Frontal cortex (tissue), 3 donors: ENCODE measurements at regions not wholly inside any gene's neighbourhood (a gene's known extent, or its start where the extent isn't known, plus 50 kb on each side); places are given as distances from the start of the nearest gene placed in this dataset.
"Not testable (repeated sequence)": the region's sequence is repeated elsewhere in the genome, so short reads cannot be mapped to it uniquely, and the experiment has no call there.

Experiments
- DNase-seq, 2 donors: peaks; one replicate each; pipeline ENCODE4 v3.0.0; 2012; ENCODE audit warnings: low spot score in 2 of 2
- FAIRE-seq: peaks from 2 replicates; lab custom pipeline; 2012; peaks lifted over from hg19 to GRCh38; lab: Jason Lieb, UNC
- donor health status: control.
- donor health status: control.
- donor health status: control.

DNA sequence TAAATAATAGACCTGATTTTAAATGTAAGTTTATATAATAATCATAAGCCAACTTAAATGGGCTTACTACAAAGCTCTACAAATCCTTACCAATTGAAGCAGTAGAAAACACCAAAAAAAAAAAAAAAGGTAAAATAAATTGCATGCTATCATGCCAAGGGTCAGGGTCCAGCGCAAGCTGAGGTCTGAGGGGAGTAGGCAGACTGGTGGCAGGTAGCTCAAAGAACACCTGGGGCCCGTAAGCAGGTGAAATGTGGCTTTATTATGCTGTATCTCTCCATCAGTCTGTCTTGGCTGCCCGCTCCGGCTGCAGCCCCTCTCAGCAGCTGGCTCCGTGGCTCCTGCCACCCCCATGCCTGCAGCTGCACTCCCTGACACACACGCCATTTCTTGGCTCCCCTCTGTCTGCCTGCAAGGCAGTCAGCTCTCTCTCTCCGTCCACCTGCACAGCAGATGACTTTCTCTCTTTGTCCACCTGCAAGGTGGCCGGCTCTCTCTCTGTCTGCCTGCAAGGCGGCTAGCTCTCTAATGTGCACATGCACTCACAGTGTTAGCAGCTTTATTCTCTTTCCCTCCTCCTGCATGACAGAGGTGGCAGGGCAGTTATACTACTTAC is 209.4 kb upstream of the UGT8 start:
- FAIRE-seq = no peak
- DNase-seq = no peak

GRCh38 chr4:114393295-114394038 is 205.1 kb upstream of the UGT8 start:
- DNase-seq = no peak
- no peak for FAIRE-seq

DNA sequence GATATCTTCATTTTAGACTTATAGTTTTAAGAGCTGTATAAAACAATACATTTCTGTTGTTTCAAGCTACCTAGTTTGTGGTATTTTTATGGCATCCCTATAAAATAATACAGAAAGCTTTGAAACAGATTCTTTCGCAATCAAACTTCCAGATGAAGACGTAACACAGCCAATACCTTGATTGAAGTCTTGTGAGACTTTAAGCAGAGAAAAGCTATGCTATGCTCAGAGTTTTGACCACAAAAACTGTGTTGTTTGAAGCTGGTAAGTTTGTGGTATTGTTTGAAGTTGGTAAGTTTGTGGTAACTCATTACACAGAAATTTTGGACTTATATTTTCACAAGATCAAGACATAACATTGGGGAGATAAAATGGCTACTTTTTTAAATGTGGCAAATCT is 201.8 kb upstream of the UGT8 start:
- no peak for DNase-seq
- FAIRE-seq = no peak

- DNase-seq = no peak
- FAIRE-seq = no peak
Observed at GRCh38 chr4:114398410-114398809, 200.2 kb upstream of the UGT8 start.

DNA sequence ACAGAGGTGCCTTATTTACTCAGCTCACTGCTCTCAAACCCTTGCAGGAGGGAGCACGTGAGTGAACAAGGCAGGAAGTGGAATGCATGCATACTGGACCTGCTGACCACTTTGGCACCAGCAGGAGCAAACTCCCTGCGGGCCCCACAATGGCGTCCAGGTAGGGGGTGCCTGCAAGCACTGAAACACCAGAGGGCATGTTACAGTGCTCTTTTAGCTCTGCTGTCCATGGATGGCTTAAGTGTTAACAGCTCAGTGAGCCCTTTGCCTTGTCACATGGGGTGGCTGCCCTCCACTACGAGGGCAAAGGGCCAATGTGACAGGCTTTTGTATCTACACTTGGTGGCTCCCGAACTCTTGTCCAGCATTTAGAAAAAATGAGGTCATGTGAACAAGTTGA is 199.5 kb upstream of the UGT8 start:
- FAIRE-seq (no peak), DNase-seq (no peak)

DNA sequence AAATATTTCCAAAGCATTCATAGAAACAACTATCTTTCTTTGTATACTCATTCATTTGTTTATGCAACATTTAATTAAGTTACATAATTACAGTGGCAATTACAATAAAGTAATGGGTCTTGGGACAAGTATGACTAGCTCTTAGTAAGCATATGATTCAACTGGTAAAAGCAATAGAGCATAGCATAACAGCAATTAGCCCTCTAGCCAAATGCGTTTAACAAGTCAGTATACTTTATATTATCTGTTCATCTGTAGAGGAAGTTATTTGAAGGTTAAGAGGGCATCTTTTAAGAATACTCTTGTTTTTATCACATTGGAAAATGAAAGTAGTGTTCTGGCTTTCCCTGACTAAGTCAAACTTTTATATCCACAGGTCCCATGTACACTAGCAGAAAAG is 198.1 kb upstream of the UGT8 start:
- no peak for FAIRE-seq

DNA sequence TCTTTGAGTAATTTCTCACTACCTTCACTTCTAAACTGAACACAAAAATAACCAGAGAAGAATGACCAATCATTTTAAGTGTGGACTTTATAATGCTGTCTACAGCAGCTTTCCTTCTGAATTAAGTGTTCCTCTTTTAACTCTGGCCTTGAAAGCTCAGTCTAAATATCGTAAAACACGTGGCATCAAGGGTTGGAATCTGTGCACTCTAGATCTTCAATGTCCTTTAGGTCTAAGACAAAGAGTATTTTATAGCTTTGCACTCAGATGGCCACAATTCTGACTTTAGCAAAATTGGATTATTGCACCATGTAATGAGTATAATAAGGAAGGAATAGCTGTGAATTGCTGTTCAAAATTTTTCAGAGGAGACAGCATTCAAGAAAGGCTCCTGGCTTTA is 197.1 kb upstream of the UGT8 start:
- FAIRE-seq (no peak), DNase-seq (no peak)

More for the DNA sequence above, 198.1 kb upstream of the UGT8 start:
- DNase-seq = no peak

DNA sequence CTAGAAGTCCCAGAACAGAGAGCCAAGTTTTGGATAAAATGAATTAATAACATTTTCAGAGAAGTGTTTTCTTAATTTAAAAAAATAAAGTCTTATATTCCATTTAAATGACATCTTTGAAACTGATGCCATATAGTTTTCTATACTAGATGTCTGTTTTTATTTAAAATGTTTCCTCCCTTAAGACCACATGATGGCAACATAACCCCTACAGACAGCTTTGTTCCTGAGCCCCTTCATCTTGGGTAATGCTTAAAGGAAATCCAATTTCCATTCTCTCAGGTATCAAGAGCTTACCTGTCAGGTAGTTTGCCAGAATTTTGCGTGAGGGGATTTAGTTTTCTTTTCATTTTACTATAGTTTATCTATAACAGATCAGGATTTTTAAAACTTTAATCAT is 181.4 kb upstream of the UGT8 start:
- no peak for DNase-seq
- peak; percentile 53 for FAIRE-seq

GRCh38 chr4:114420069-114420468 is 178.5 kb upstream of the UGT8 start:
- FAIRE-seq (no peak), DNase-seq (no peak)

- no peak for FAIRE-seq
- no peak for DNase-seq
Observed at GRCh38 chr4:114423582-114423981, 175.0 kb upstream of the UGT8 start.

DNA sequence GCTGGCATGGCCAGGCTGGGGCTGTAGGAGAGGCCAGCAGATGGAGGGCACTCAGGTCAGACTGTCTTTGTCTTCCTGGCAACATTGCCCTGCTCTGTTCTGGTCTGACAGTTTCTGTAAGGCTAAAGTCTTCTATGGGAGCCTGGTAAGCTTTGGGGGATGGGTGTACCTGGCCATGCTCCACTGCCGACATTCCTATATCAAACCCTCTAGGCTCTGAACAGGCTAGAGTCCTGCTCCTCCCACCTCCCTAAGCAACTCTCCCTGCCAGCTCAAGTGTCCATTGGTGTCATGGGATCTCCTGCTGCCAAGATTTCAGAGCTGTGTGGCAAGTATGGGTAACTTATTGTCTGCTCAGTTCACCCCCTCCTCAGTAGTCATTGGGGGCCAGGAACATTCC is 163.5 kb upstream of the UGT8 start:
- no peak for FAIRE-seq
- DNase-seq = no peak

DNA sequence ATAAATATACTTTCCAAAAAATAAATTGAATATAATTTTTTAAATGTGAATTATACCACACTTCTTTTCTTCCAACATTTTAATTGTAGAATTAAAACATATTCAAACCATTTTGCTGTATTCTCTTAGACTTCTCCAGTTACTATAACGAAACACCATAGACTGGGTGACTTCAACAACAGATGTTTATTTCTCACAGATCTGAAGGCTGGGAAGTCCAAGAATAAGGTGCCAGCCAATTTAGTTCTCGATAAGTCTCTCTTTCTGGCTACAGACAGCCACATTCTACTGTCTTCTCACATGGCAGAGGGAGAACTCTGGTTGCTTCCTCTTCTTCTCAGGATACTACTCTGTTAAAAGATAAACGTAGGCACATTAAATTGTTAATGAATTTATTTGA is 155.8 kb upstream of the UGT8 start:
- DNase-seq (no peak), FAIRE-seq (no peak)

GRCh38 chr4:114444211-114444610 is 154.4 kb upstream of the UGT8 start:
- FAIRE-seq (no peak), DNase-seq (no peak)

- DNase-seq, FAIRE-seq: not testable (repeated sequence)
Observed at GRCh38 chr4:114447963-114448516, 150.6 kb upstream of the UGT8 start.

- no peak for DNase-seq
- no peak for FAIRE-seq
Observed at GRCh38 chr4:114458728-114459127, 139.9 kb upstream of the UGT8 start.

DNA sequence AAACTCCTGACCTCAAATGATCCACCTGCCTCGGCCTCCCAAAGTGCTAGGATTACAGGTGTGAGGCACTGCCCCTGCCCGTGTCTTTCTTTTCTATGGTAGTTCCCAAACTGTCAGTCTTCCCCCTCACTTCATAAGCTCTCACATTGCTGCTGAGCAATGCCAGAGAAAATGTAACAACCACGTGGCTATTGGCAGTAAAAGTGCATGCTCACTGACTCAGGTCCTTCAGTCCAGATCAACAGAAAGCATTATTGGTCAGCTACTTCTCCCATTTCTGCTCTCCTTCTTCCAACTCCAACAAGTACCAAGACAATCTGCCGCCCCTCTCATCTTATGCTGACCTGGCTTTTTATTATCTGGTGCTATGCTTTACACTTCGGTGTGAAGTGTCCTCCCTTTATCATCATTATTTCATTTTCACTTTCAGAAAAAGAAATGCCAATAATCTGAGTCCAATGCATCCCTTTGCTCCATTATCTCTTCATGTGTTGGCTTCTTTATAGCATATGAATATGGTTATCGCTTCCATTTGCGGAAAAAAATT is 133.8 kb upstream of the UGT8 start:
- FAIRE-seq = no peak

GRCh38 chr4:114465766-114466165 is 132.8 kb upstream of the UGT8 start:
- DNase-seq = no peak
- no peak for FAIRE-seq

More for the DNA sequence above, 133.8 kb upstream of the UGT8 start:
- DNase-seq = no peak

DNA sequence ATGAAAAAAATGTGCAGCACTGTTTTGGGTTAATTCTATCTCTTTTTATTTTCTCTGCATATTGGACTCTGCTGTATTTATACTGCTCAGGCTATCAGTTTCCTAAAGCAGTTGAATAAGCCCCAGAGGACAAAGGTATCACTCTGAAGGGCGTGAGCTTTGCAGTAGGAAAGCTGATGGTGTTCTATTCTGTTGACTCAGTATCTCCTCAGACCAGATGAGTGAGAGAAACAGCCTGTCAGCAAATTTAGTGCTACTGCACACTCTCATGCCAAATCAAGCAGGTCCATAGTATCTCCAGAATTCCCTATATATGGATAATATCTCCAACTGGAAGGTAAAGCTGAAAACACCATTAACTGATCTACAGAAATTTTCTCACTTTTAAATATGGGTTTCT is 132.3 kb upstream of the UGT8 start:
- no peak for FAIRE-seq
- no peak for DNase-seq

GRCh38 chr4:114472269-114473032 is 126.2 kb upstream of the UGT8 start:
- DNase-seq = no peak
- no peak for FAIRE-seq

DNA sequence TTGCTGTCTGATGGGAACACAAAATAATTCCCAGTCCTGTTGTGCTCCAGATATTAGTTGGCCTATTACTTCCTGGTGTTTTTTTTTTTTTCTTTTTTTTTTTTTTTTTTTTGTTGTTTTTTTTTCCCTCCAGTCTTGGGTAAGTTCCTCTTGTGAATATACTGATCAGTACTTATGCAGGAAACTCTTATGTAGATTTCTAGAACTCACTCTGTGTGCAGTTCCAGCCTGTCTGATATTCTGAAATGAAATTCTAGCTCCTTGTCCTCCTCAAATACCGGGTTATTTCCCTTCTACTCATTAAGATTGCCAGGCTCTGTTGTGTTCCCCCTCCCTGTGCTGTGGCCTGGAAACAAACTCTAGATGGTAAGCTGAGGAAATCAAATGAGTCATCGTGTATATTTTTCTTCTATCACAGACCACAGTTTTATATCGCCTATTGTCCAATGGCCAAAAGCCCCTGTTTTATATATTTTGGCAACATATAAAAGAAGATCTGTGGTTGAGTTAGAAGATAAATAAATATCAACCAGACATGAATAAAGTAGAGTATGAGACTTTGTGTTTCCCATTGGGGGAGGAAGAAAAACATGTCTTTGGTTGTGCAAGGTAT is 124.3 kb upstream of the UGT8 start:
- no peak for FAIRE-seq

More for the DNA sequence above, 124.3 kb upstream of the UGT8 start:
- DNase-seq = no peak
